HG03457 (cell line): ENCODE measurements at regions not wholly inside any gene's neighbourhood (a gene's known extent, or its start where the extent isn't known, plus 50 kb on each side); places are given as distances from the start of the nearest gene placed in this dataset.

Source experiments
- ATAC-seq: cut with Tn5 transposase; IDR thresholded peaks from one replicate; pipeline ENCODE4 v1.9.1; 2021; ENCODE audit warnings: moderate number of reproducible peaks; ENCODE audit not compliant: unreplicated experiment

DNA sequence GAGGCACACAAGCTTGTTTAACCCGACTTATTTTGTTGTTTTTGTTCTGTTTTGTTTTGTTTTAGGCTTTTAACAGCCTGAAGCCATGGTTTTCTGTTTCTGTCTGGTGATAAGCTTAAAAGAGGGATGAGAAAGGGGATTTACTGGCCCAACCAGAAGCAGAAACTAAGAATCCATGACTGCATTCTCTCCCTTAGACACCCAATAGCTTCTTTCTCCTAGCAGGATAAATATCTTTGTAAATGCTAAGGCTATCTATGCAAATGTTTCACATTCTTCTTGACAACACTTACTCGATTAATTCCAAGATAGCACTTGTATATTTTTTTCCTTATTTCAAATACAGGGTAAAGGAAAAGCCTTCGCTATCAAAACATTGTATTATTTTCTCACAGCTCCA lies 53.7 kb upstream of the SMAD1 start:
- no peak for ATAC-seq

- ATAC-seq, result no peak
These were observed 54.4 kb upstream of the SMAD1 start for GRCh38 chr4:145427221-145427620.

- ATAC-seq, result no peak
These were observed 58.5 kb upstream of the SMAD1 start for GRCh38 chr4:145423017-145423708.

GRCh38 chr4:145420595-145421214 lies 60.9 kb upstream of the SMAD1 start:
- no peak for ATAC-seq

- no peak for ATAC-seq
These were observed 62.9 kb upstream of the SMAD1 start for GRCh38 chr4:145418739-145419138.

DNA sequence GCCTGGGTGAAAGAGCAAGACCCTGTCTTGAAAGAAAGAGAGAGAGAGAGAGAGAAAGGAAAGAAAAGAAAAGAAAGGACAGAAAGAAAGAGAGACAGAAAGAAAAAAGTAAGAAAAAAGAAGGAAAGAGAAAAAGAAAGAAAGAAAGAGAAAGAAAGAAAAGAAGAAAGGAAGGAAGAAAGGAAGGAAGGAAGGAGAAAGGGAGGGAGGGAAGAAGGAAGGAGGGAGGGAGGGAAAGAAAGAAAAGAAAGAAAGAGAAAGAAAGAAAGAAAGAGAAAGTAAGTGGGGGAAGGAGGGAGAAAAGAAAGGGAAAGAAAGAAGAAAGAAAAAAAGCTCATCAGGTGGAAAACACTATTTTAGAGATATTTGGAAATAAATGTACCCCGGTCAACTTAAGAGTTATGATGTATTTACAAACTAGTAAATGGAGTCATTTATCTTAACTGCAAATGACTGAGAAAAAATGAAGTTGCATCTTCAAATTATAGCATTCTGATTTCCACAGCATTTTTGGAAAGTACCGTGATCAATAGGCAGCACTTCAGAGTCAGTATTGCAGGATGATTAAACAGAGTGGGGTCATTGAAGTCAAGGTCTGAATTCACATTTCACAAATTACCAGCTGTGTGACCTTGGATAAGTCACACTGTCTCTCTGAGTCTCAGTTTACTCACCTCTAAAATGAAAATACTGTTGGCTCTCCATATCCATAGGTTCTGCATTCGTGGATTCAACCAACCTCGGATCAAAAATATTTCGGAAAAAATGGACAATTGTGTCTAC lies 64.1 kb upstream of the SMAD1 start:
- ATAC-seq, result no peak

GRCh38 chr4:145414841-145415240 lies 66.8 kb upstream of the SMAD1 start:
- no peak for ATAC-seq

DNA sequence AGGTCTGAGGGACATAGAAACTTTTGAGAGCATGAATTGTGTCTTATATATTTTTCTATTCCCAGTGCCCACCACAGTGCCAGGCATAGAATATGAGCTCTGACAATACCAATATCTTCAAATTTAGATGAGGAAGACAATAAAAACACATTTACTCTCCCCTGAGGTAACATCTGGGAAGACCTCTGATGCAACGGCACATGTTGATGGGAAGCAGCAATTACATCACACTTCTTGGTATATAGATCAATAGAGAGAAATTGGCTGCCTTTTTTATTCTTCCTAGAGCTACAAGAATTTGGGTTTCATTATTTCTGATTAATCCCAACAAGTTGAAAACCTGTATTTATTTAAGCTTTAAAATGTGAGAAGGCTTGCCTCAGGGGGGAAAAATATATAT lies 67.4 kb upstream of the SMAD1 start:
- no peak for ATAC-seq

DNA sequence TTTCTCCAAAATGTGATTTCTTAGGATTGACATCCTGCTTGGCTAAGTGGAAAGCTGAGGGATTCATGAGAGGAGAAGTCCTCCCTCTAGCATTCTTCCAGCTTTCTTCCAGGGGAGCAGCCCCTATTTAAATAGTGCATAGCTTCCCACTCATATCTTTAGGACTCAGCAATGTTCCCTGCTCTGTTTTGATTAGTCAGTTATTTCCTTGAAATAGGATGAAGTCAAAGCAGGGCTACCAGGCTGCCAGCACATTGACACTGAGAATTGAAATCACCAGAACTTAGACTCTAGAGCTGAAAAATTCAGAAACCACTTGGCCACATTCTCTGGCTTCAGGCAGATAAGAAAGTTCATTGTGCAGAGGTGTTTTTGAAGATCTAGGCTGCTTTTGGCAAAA lies 74.7 kb upstream of the SMAD1 start:
- ATAC-seq, result no peak

DNA sequence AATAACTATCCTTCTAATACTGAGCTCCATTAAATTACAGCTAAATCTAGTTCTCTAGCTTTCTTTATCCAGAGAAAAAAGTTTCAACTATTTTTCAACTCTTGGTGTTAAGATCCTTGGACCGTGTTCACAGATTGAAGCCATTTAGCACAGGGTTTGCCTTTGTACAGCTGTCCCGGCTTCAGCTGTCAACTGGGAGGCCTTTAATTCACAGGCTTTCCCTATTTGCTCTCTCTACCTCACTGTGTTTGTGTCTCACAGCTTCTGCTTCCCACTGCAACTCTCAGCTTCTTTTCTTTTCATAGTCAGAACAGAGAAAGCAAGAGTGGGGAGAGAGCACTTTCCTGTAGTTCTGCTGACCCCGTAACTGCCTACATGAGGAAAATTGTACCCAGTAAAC lies 76.9 kb upstream of the SMAD1 start:
- ATAC-seq, result no peak

DNA sequence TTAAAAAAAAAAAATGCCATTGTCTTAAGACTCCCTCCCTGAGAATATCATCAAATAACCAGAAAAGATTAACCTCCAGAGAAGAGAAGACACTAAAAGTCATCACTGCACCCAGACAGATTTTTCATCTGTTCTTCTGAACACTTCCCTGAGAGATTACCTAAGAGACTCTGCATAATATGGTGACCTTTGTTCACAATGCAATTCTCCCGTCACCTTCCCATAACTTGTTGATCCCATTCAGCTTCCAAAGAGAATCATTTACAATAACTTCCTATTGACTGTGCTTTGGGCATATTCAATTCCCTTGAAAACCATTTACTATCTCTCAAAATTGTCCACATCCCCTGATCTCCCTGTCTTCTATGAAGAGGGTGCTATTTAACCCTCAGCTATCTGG lies 85.1 kb upstream of the SMAD1 start:
- ATAC-seq, result no peak

DNA sequence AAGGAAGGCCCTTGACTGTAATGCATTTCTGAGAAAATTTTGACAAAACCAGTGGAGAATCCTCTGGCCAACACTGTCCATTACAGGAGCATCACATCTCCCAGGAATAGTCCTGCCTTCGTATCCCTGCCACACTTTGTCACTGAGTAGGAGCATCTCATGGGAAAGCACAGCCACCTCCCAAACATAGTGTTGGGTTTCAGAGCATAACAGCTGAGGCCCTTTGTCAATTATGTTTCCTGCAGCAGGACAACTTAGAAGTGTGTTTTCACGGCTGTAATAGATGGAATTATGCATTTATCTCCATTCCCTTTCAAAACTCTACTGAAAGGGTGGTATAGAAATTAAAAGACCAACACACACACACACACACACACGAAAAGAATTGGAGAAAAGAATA lies 91.1 kb upstream of the SMAD1 start:
- no peak for ATAC-seq

DNA sequence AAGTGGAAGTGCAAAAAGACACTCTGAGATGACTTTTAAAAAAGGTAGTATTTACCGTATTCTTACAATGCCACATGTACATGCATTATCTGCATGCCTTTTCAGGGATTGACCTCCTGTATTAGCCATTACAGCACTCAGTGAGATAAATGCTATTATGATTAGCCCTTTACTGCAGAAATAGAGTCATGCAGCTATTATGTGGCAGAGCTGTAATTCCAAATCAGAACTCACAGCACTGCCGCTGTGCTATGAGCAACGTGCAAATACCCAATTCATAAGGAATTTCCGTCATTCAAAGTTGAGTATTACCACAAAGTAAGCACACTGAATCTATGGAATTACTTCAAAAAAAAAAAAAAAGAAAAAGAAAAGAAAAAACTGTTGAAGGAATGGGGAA lies 92.1 kb upstream of the SMAD1 start:
- ATAC-seq, result no peak

- ATAC-seq, result no peak
These were observed 93.6 kb upstream of the SMAD1 start for GRCh38 chr4:145388043-145388442.

DNA sequence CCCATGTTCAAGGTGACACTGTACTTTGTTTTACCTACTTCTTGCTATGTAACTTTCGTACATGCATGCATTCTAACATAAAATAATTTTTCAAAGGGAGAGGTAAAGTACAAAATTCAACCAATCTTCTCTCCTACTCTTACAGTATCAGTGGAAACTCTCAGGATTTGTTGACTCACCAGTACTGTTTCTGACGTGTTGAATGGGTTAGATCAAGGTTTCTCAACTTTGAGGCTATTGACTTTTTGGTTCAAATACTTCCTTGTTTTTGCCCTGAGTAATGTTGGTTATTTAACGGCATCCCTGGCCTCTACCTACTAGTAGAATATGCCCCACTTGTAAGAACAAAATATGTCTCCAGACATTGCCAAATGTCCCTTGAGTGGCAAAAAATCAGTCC lies 94.6 kb upstream of the SMAD1 start:
- ATAC-seq, result no peak

GRCh38 chr4:145381163-145381562 lies 100.5 kb upstream of the SMAD1 start:
- no peak for ATAC-seq

- no peak for ATAC-seq
These were observed 101.5 kb upstream of the SMAD1 start for GRCh38 chr4:145380123-145380522.

DNA sequence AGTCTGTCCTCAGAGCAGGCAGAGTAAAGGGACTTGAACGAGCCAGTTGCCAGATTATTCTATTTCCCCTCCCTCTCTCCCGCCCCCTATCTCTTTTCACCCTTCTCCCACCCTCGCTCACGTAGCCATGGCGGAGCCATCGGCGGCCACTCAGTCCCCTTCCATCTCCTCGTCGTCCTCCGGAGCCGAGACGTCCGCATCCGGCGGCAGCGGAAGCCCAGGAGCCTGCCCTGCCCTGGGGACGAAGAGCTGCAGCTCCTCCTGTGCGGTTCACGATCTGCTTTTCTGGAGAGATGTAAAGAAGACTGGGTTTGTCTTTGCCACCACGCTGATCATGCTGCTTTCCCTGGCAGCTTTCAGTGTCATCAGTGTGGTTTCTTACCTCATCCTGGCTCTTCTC lies 106.2 kb upstream of the SMAD1 start:
- ATAC-seq, result no peak

- no peak for ATAC-seq
These were observed 129.1 kb upstream of the SMAD1 start for GRCh38 chr4:145352438-145353145.

- ATAC-seq, result no peak
These were observed 129.7 kb upstream of the SMAD1 start for GRCh38 chr4:145351922-145352321.

GRCh38 chr4:145351162-145351561 lies 130.5 kb upstream of the SMAD1 start:
- ATAC-seq, result no peak

DNA sequence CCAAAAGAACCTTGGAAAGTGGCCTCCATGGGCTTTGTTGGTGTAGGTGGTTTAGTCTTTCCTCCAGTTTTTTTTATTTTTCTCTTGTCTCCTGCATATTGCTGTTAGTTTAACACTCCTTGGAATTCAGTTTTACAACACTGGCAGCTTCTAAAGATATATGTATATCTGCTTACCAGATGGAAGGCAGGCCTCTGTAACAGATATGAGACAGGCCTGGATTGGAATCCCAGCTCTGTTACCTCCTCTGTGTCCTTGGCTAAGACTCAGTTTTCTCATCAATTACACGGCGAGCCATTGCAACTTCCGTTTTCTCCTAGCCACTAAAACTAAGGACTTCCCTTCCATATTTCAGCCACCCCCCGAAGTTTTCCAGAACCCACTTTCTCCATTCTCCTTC lies 133.4 kb upstream of the SMAD1 start:
- ATAC-seq, result no peak
